HepG2 (cell line): ENCODE measurements at regions not wholly inside any gene's neighbourhood (a gene's known extent, or its start where the extent isn't known, plus 50 kb on each side); places are given as distances from the start of the nearest gene placed in this dataset.

Experiments
- CEBPB ChIP-seq: IDR thresholded peaks from 2 replicates; pipeline ENCODE4 v1.6.1; 2011; ENCODE audit warnings: low read depth, low read length, improper control_type of control experiment, borderline replicate concordance
- CEBPG ChIP-seq: IDR thresholded peaks from 2 replicates; pipeline ENCODE4 v1.6.1; 2016
- DNMT3B ChIP-seq: conservative IDR thresholded peaks from 2 replicates; pipeline ENCODE4 v1.6.1; 2016; ENCODE audit warnings: missing biosample characterization, control low read depth
- JUND ChIP-seq: sonication (generic); formaldehyde crosslinking; IDR thresholded peaks from 2 replicates; pipeline ENCODE4 v1.8.0; 2022; ENCODE audit warnings: mild to moderate bottlenecking, missing genetic modification reagents
- KLF16 ChIP-seq, 2 experiments: sonication (generic) in 1 of 2; formaldehyde crosslinking in 1 of 2; IDR thresholded peaks; 2 replicates each; pipeline versions ENCODE4 v1.6.1 to v1.8.0; 2016 to 2023; ENCODE audit warnings: missing genetic modification reagents in 2 of 2, missing compliant biosample characterization in 1 of 2
- PHF5A ChIP-seq: IDR thresholded peaks from one replicate; pipeline ENCODE4 v1.6.1; 2018; ENCODE audit warnings: low read depth, missing genetic modification reagents; ENCODE audit not compliant: unreplicated experiment
- SMYD3 ChIP-seq: sonication (generic); formaldehyde crosslinking; IDR thresholded peaks from 2 replicates; pipeline ENCODE4 v1.8.1; 2023; ENCODE audit warnings: mild to moderate bottlenecking, missing genetic modification reagents
- SOX6 ChIP-seq, 2 experiments: fragments of 450-650 bp in 1 of 2; sonication (generic) in 1 of 2; formaldehyde crosslinking in 1 of 2; IDR thresholded peaks; 2 replicates each; pipeline versions ENCODE4 v1.4.0 to v1.6.1; 2017 to 2020; ENCODE audit warnings: antibody characterized with exemption in 1 of 2, mild to moderate bottlenecking in 1 of 2, missing genetic modification reagents in 1 of 2
- TAF1 ChIP-seq: sonication (generic); formaldehyde crosslinking; IDR thresholded peaks from 2 replicates; pipeline ENCODE4 v1.4.0; 2020; ENCODE audit warnings: missing genetic modification reagents
- ZBTB3 ChIP-seq: sonication (generic); formaldehyde crosslinking; IDR thresholded peaks from 2 replicates; pipeline ENCODE4 v1.4.0; 2020; ENCODE audit warnings: low read depth, mild to moderate bottlenecking, moderate library complexity, missing genetic modification reagents, borderline replicate concordance
- ZIK1 ChIP-seq: sonication (generic); formaldehyde crosslinking; IDR thresholded peaks from 2 replicates; pipeline ENCODE4 v1.5.0; 2020; ENCODE audit warnings: mild to moderate bottlenecking, low read depth, missing genetic modification reagents, borderline replicate concordance
- ZMYM4 ChIP-seq: sonication (generic); formaldehyde crosslinking; IDR thresholded peaks from 2 replicates; pipeline ENCODE4 v1.8.1; 2023; ENCODE audit warnings: mild to moderate bottlenecking, missing genetic modification reagents
- ZNF20 ChIP-seq: sonication (generic); formaldehyde crosslinking; IDR thresholded peaks from 2 replicates; pipeline ENCODE4 v1.4.0; 2020; ENCODE audit warnings: mild to moderate bottlenecking, moderate library complexity, missing genetic modification reagents
- ZNF205 ChIP-seq: IDR thresholded peaks from 2 replicates; pipeline ENCODE4 v1.6.1; 2018; ENCODE audit warnings: missing biosample characterization, missing genetic modification reagents
- ZNF331 ChIP-seq: sonication (generic); formaldehyde crosslinking; IDR thresholded peaks from 2 replicates; pipeline ENCODE4 v1.4.0; 2020; ENCODE audit warnings: missing genetic modification reagents
- ZNF644 ChIP-seq: IDR thresholded peaks from 2 replicates; pipeline ENCODE4 v1.6.1; 2016; ENCODE audit warnings: low read depth
- TF ChIP-seq, protein P1 (sequence below): sonication (generic); formaldehyde crosslinking; IDR thresholded peaks from 2 replicates; pipeline ENCODE4 v1.4.0; 2020; ENCODE audit warnings: mild to moderate bottlenecking, missing genetic modification reagents
- TF ChIP-seq, protein P2 (sequence below): sonication (generic); formaldehyde crosslinking; IDR thresholded peaks from 2 replicates; pipeline ENCODE4 v1.4.0; 2020; ENCODE audit warnings: missing genetic modification reagents, borderline replicate concordance
- TF ChIP-seq, protein P3 (sequence below): sonication (generic); formaldehyde crosslinking; IDR thresholded peaks from 2 replicates; pipeline ENCODE4 v1.4.0; 2020; ENCODE audit warnings: missing genetic modification reagents
- TF ChIP-seq, protein P4 (sequence below): IDR thresholded peaks from 2 replicates; pipeline ENCODE4 v1.6.1; 2016
- TF ChIP-seq, protein P5 (sequence below): IDR thresholded peaks from 2 replicates; pipeline ENCODE4 v1.6.1; 2012; ENCODE audit warnings: inconsistent platforms
- TF ChIP-seq, protein P6 (sequence below): sonication (generic); formaldehyde crosslinking; IDR thresholded peaks from 2 replicates; pipeline ENCODE4 v1.8.0; 2022; ENCODE audit warnings: missing genetic modification reagents, mild to moderate bottlenecking, inconsistent platforms, borderline replicate concordance

DNA sequence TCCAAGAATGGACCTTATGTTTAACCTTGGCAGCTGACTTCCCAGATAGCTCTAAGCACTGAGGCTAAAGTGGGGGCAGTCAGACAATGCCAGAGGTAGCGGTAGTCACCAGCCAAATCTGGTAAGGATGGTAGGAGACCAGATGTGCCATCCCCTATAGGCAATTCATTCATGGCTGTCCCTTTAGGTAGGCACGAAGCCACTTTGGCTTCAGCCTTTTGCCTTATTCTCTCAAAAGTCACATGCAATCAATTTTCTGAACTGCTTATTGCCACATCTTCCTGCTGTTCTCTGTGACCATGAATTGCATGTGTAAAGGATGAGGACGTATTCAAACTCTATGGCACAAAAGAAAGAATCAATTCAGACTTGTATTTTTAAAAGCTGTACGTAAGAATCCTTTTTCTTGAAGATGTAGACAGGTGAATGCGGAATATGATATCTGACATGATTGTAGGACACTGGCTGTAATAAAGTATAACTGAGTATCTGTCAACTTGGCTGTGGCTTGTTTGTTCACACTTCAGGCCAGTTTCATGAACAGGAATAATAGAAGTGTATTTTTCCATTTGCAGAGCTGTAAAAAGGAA is 611.7 kb downstream of the NR2F1-AS1 start (continued):
- TF ChIP-seq, protein P1, sequence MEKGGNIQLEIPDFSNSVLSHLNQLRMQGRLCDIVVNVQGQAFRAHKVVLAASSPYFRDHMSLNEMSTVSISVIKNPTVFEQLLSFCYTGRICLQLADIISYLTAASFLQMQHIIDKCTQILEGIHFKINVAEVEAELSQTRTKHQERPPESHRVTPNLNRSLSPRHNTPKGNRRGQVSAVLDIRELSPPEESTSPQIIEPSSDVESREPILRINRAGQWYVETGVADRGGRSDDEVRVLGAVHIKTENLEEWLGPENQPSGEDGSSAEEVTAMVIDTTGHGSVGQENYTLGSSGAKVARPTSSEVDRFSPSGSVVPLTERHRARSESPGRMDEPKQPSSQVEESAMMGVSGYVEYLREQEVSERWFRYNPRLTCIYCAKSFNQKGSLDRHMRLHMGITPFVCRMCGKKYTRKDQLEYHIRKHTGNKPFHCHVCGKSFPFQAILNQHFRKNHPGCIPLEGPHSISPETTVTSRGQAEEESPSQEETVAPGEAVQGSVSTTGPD, result no peak
- TF ChIP-seq, protein P2, sequence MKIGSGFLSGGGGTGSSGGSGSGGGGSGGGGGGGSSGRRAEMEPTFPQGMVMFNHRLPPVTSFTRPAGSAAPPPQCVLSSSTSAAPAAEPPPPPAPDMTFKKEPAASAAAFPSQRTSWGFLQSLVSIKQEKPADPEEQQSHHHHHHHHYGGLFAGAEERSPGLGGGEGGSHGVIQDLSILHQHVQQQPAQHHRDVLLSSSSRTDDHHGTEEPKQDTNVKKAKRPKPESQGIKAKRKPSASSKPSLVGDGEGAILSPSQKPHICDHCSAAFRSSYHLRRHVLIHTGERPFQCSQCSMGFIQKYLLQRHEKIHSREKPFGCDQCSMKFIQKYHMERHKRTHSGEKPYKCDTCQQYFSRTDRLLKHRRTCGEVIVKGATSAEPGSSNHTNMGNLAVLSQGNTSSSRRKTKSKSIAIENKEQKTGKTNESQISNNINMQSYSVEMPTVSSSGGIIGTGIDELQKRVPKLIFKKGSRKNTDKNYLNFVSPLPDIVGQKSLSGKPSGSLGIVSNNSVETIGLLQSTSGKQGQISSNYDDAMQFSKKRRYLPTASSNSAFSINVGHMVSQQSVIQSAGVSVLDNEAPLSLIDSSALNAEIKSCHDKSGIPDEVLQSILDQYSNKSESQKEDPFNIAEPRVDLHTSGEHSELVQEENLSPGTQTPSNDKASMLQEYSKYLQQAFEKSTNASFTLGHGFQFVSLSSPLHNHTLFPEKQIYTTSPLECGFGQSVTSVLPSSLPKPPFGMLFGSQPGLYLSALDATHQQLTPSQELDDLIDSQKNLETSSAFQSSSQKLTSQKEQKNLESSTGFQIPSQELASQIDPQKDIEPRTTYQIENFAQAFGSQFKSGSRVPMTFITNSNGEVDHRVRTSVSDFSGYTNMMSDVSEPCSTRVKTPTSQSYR (CRISPR knock-in tag), result no peak
- 0 out of 2 replicates have a peak, but pooled peaks have one; percentile 35 for TF ChIP-seq DNMT3B
- TF ChIP-seq, protein P3, sequence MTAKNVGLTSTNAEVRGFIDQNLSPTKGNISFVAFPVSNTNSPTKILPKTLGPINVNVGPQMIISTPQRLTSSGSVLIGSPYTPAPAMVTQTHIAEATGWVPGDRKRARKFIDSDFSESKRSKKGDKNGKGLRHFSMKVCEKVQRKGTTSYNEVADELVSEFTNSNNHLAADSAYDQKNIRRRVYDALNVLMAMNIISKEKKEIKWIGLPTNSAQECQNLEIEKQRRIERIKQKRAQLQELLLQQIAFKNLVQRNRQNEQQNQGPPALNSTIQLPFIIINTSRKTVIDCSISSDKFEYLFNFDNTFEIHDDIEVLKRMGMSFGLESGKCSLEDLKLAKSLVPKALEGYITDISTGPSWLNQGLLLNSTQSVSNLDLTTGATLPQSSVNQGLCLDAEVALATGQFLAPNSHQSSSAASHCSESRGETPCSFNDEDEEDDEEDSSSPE (CRISPR knock-in tag), result peak; percentile 39; the same call in 1 of the 2 replicates
- no peak for TF ChIP-seq TAF1 (CRISPR knock-in tag)
- TF ChIP-seq, protein P4, sequence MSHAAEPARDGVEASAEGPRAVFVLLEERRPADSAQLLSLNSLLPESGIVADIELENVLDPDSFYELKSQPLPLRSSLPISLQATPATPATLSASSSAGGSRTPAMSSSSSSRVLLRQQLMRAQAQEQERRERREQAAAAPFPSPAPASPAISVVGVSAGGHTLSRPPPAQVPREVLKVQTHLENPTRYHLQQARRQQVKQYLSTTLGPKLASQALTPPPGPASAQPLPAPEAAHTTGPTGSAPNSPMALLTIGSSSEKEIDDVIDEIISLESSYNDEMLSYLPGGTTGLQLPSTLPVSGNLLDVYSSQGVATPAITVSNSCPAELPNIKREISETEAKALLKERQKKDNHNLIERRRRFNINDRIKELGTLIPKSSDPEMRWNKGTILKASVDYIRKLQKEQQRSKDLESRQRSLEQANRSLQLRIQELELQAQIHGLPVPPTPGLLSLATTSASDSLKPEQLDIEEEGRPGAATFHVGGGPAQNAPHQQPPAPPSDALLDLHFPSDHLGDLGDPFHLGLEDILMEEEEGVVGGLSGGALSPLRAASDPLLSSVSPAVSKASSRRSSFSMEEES (CRISPR knock-in tag), result peak; percentile 73; the same call in 1 of the 2 replicates
- peak; percentile 52; the same call in 1 of the 2 replicates for TF ChIP-seq ZNF331 (CRISPR knock-in tag)
- peak; percentile 90 for TF ChIP-seq CEBPB
- no peak for TF ChIP-seq ZNF20 (CRISPR knock-in tag)
- no peak for TF ChIP-seq ZIK1 (CRISPR knock-in tag)
- peak; percentile 58 for TF ChIP-seq ZMYM4 (CRISPR knock-in tag)
- TF ChIP-seq, protein P5, sequence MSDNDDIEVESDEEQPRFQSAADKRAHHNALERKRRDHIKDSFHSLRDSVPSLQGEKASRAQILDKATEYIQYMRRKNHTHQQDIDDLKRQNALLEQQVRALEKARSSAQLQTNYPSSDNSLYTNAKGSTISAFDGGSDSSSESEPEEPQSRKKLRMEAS, result peak; percentile 63
- TF ChIP-seq ZBTB3 (CRISPR knock-in tag), result no peak
- 0 out of 2 replicates have a peak, but pooled peaks have one; percentile 56 for TF ChIP-seq ZNF644
- no peak for TF ChIP-seq PHF5A (CRISPR knock-in tag)
- peak; percentile 88 for TF ChIP-seq CEBPG (CRISPR knock-in tag)
- no peak for TF ChIP-seq ZNF205
- no peak for TF ChIP-seq SOX6 (IDR thresholded peaks at IDR 0.05)
- TF ChIP-seq SOX6 (CRISPR knock-in tag; IDR thresholded peaks at IDR 0.05), result no peak
- 0 out of 2 replicates have a peak, but pooled peaks have one; percentile 19 for TF ChIP-seq SMYD3 (CRISPR knock-in tag)
- TF ChIP-seq KLF16 (CRISPR knock-in tag; IDR thresholded peaks at IDR 0.05), result peak in 1 of 2 experiments; percentile 59; a peak in 2 of 4 replicates
- TF ChIP-seq, protein P6, sequence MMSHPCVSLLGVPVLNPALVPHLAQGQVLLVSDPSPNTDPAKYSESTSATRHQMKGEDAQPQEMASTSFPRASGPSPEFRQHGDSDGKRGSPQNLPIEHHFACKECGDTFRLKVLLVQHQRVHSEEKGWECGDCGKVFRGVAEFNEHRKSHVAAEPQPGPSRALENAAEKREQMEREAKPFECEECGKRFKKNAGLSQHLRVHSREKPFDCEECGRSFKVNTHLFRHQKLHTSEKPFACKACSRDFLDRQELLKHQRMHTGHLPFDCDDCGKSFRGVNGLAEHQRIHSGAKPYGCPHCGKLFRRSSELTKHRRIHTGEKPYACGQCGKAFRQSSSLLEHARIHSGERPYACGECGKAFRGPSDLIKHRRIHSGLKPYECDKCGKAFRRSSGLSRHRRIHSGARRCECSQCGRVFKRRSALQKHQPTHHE (CRISPR knock-in tag), result no peak
- no peak for TF ChIP-seq JUND (CRISPR knock-in tag)
